ENCODE measurements at regions not wholly inside any gene's neighbourhood (a gene's known extent, or its start where the extent isn't known, plus 50 kb on each side); places are given as distances from the start of the nearest gene placed in this dataset.

DNA sequence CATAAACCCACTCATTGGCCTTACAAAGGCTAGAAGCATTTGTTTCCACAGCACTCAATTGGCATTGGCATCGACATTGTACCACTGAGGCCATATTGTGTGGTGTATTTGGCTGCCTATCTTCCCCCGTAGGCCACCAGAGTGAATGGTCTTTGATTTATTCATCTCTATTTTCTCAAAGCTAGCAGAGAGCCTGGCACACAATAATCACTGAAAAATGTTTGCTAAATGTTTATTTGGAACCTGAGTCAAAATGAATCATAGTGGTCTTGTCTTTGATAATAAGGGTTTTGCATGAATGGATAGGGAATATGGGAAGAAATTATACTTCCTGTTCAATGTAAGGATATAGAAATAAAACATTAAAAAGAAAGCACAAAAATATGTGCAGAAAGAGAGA, 107.3 kb upstream of the SLC8A1 start:
- H3K36me3 ChIP-seq (ENCODE audit: insufficient read depth, low read length, poor library complexity, severe bottlenecking): no peaks in the 10 kb centered on the region
- BruUV-seq (replicated peaks): no TSS peak
- peaks cover 20% of the 10 kb centered on the region for H3K27me3 ChIP-seq (replicated peaks; ENCODE audit: insufficient read depth, low read depth, low read length, poor library complexity)
- no peak overlapping the region for H3K27ac ChIP-seq (ENCODE audit: low read depth, low read length, poor library complexity, severe bottlenecking)
- no peak for TF ChIP-seq EZH2 (IDR thresholded peaks at IDR 0.05; ENCODE audit: borderline replicate concordance, low read depth, low read length, poor library complexity, severe bottlenecking)
- TF ChIP-seq, protein P1, sequence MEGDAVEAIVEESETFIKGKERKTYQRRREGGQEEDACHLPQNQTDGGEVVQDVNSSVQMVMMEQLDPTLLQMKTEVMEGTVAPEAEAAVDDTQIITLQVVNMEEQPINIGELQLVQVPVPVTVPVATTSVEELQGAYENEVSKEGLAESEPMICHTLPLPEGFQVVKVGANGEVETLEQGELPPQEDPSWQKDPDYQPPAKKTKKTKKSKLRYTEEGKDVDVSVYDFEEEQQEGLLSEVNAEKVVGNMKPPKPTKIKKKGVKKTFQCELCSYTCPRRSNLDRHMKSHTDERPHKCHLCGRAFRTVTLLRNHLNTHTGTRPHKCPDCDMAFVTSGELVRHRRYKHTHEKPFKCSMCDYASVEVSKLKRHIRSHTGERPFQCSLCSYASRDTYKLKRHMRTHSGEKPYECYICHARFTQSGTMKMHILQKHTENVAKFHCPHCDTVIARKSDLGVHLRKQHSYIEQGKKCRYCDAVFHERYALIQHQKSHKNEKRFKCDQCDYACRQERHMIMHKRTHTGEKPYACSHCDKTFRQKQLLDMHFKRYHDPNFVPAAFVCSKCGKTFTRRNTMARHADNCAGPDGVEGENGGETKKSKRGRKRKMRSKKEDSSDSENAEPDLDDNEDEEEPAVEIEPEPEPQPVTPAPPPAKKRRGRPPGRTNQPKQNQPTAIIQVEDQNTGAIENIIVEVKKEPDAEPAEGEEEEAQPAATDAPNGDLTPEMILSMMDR (conservative IDR thresholded peaks at IDR 0.05; ENCODE audit: low read depth, low read length): no peak
- no peaks in the 10 kb centered on the region for H3K9me3 ChIP-seq (ENCODE audit: low read depth, low read length, poor library complexity, severe bottlenecking)
- POLR2A ChIA-PET (ENCODE audit: low non-redundant PET): no interaction called here
- no peaks in the 10 kb centered on the region for H3K4me1 ChIP-seq (ENCODE audit: insufficient read depth, low read length, poor library complexity, severe bottlenecking)
- DNase-seq (ENCODE audit: low spot score): no peak
- CTCF ChIA-PET: no interaction called here
- intact Hi-C loops (cut with micrococcal nuclease; ENCODE audit: unreplicated experiment): loop anchor here (10.0 kb wide), 1 partner anchor 314 kb away; no protein-coding TSS in a partner anchor
- no peak overlapping the region for H3K4me3 ChIP-seq (ENCODE audit: low read depth, low read length, poor library complexity, severe bottlenecking)

DNA sequence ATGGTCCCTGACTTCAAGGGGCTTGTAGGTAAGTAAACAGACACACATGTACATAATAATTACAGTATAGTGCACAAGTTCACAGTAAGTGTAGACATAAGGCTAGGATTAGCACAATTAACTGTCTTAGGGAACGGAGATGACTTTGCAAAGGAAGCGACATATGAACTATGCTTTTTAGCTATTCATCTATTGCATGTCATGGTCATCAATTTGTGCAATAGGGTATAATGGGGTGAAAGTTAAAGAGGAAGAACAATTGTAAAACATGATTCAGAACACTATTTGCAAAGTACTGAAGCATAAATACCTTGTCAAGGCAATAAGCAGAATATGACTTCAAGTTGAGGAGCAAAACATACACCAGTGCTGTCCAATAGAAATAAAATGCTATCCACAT, 112.3 kb upstream of the SLC8A1 start:
- intact Hi-C loops (cut with micrococcal nuclease; ENCODE audit: unreplicated experiment): no loop called here
- POLR2A ChIA-PET (ENCODE audit: low non-redundant PET): no interaction called here
- DNase-seq (ENCODE audit: low spot score): no peak

DNA sequence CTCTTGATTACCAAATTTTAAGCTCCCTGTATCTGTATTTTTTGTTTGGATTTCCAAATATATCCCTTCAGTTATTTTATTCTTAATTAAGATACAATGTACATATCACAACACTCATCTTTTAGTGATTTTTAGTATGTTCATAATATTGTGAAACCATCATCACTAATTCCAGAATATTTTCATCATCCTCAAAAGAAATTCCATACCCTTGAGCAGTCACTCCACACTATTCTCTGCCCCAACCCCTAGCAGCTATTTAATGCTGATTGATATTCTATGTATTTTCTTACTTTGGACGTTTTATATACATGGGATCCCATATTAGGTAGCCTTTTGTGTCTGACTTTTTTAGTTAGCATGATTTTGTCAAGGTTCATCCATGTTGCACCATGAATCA, 127.4 kb upstream of the SLC8A1 start:
- Histone ChIP-seq H3K4me1 (ENCODE audit: insufficient read depth, low read length, poor library complexity, severe bottlenecking) (no peaks in the 10 kb centered on the region), H3K9me3 (ENCODE audit: low read depth, low read length, poor library complexity, severe bottlenecking) (no peaks in the 10 kb centered on the region), H3K36me3 (ENCODE audit: insufficient read depth, low read length, poor library complexity, severe bottlenecking) (no peaks in the 10 kb centered on the region), H3K27me3 (replicated peaks; ENCODE audit: insufficient read depth, low read depth, low read length, poor library complexity) (peaks cover 7% of the 10 kb centered on the region), H3K27ac (ENCODE audit: low read depth, low read length, poor library complexity, severe bottlenecking) (no peak overlapping the region), H3K4me3 (ENCODE audit: low read depth, low read length, poor library complexity, severe bottlenecking) (no peak overlapping the region)
- TF ChIP-seq, protein P1 (conservative IDR thresholded peaks at IDR 0.05; ENCODE audit: low read depth, low read length): no peak
- no peak for TF ChIP-seq EZH2 (IDR thresholded peaks at IDR 0.05; ENCODE audit: borderline replicate concordance, low read depth, low read length, poor library complexity, severe bottlenecking)
- DNase-seq (ENCODE audit: low spot score): no peak
- ChIA-PET POLR2A (ENCODE audit: low non-redundant PET) (no interaction called here), CTCF (no interaction called here)
- no TSS peak for BruUV-seq (replicated peaks)
- intact Hi-C loops (cut with micrococcal nuclease; ENCODE audit: unreplicated experiment): no loop called here

More for the DNA sequence above, 112.3 kb upstream of the SLC8A1 start:
- TF ChIP-seq, protein P1 (conservative IDR thresholded peaks at IDR 0.05; ENCODE audit: low read depth, low read length): no peak
- no peak for TF ChIP-seq EZH2 (IDR thresholded peaks at IDR 0.05; ENCODE audit: borderline replicate concordance, low read depth, low read length, poor library complexity, severe bottlenecking)
- Histone ChIP-seq H3K36me3 (ENCODE audit: insufficient read depth, low read length, poor library complexity, severe bottlenecking) (no peaks in the 10 kb centered on the region), H3K4me3 (ENCODE audit: low read depth, low read length, poor library complexity, severe bottlenecking) (no peak overlapping the region), H3K27me3 (replicated peaks; ENCODE audit: insufficient read depth, low read depth, low read length, poor library complexity) (peaks cover 15% of the 10 kb centered on the region), H3K4me1 (ENCODE audit: insufficient read depth, low read length, poor library complexity, severe bottlenecking) (no peaks in the 10 kb centered on the region), H3K9me3 (ENCODE audit: low read depth, low read length, poor library complexity, severe bottlenecking) (no peaks in the 10 kb centered on the region), H3K27ac (ENCODE audit: low read depth, low read length, poor library complexity, severe bottlenecking) (no peak overlapping the region)
- CTCF ChIA-PET: no interaction called here
- BruUV-seq (replicated peaks): no TSS peak

Measured in A673 (cell line).